Kidney epithelial cell (primary cell): ENCODE measurements at regions not wholly inside any gene's neighbourhood (a gene's known extent, or its start where the extent isn't known, plus 50 kb on each side); places are given as distances from the start of the nearest gene placed in this dataset.
A peak's percentile ranks its signal among the peaks of the same experiment; 100 is the strongest.

Experiments used
- DNase-seq: peaks from one replicate; pipeline ENCODE4 v3.0.0-alpha.2; 2010; ENCODE audit warnings: low read depth
- H3K27me3 ChIP-seq: 2 replicates; pipeline ENCODE4 v1.6.0; 2011; ENCODE audit warnings: low read length; ENCODE audit not compliant: control insufficient read depth, insufficient read depth
- H3K36me3 ChIP-seq: 2 replicates; pipeline ENCODE4 v1.5.1; 2011; ENCODE audit warnings: low read length; ENCODE audit not compliant: control insufficient read depth, insufficient read depth
- H3K4me3 ChIP-seq: 2 replicates; pipeline ENCODE4 v1.5.1; 2011; ENCODE audit warnings: low read depth, mild to moderate bottlenecking, control low read depth, low read length
- TF ChIP-seq, protein P1 (sequence below): IDR thresholded peaks from 2 replicates; pipeline ENCODE4 v1.5.1; 2011; ENCODE audit warnings: mild to moderate bottlenecking, moderate library complexity, low read length, control low read depth, inconsistent platforms; ENCODE audit not compliant: insufficient read depth, poor library complexity, severe bottlenecking

DNA sequence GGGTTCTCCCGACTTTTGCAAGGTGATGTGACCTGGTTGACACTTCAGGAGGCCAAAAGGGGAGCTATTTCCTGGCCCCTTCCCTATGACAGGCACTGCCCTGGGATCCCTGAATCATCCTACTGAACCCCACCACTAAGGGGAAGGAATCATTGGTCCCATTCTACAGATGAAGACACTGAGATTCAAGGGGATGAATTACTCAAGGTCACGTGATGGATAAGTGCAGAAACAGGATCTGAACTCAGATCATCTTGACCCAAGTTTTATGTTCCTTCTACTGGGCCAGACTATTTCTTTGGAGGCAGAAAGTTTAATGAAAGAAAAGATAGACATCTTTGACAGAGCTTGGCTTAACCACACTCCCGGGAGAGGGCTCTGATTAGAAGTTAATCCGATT lies 258.7 kb downstream of the RRAGC start:
- DNase-seq = no peak
- Histone ChIP-seq H3K36me3 (no peaks in the 10 kb centered on the region), H3K4me3 (no peak overlapping the region), H3K27me3 (no peaks in the 10 kb centered on the region)
- TF ChIP-seq, protein P1, sequence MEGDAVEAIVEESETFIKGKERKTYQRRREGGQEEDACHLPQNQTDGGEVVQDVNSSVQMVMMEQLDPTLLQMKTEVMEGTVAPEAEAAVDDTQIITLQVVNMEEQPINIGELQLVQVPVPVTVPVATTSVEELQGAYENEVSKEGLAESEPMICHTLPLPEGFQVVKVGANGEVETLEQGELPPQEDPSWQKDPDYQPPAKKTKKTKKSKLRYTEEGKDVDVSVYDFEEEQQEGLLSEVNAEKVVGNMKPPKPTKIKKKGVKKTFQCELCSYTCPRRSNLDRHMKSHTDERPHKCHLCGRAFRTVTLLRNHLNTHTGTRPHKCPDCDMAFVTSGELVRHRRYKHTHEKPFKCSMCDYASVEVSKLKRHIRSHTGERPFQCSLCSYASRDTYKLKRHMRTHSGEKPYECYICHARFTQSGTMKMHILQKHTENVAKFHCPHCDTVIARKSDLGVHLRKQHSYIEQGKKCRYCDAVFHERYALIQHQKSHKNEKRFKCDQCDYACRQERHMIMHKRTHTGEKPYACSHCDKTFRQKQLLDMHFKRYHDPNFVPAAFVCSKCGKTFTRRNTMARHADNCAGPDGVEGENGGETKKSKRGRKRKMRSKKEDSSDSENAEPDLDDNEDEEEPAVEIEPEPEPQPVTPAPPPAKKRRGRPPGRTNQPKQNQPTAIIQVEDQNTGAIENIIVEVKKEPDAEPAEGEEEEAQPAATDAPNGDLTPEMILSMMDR = no peak

DNA sequence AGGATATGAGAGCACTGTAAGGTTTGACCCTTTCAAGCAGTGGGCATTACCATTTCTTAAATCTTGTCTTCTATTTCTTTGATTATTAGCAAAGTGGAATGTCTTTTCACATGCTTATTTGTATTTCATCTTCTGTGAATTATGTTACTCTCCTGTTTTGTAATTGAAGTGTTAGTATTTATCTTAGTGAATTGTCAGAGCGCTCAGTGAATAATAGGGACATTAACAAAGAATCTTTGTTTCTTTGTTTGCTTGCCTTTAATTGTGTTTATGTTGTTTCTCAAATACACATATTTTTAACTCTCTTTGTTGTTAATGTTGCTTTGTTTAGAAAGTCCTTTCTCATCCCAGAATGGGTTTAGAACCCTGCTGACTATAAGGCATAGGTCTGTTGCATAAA lies 259.3 kb downstream of the RRAGC start:
- H3K36me3 ChIP-seq = no peaks in the 10 kb centered on the region
- no peaks in the 10 kb centered on the region for H3K27me3 ChIP-seq
- TF ChIP-seq, protein P1 = no peak
- no peak overlapping the region for H3K4me3 ChIP-seq
- no peak for DNase-seq

DNA sequence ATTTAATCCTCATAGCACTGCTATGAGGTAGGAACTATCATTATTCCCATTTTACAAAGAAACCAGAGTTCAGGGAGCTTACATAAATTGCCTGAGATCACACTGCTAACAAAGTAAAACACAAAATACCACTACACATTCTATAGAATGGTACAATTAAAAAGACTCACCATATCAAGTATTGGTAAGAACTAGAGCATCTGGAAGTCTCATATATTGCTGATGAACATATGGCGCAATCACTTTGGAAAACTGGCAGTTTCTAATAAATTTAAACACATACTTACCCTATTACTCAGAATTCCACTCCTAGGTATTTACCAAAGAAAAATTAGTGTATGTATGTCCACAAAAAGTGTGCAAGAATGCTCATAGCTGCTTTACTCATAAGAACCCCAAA lies 261.5 kb downstream of the RRAGC start:
- DNase-seq = no peak
- H3K4me3 ChIP-seq = no peak overlapping the region
- TF ChIP-seq, protein P1 = no peak
- H3K36me3 ChIP-seq = no peaks in the 10 kb centered on the region
- no peaks in the 10 kb centered on the region for H3K27me3 ChIP-seq

DNA sequence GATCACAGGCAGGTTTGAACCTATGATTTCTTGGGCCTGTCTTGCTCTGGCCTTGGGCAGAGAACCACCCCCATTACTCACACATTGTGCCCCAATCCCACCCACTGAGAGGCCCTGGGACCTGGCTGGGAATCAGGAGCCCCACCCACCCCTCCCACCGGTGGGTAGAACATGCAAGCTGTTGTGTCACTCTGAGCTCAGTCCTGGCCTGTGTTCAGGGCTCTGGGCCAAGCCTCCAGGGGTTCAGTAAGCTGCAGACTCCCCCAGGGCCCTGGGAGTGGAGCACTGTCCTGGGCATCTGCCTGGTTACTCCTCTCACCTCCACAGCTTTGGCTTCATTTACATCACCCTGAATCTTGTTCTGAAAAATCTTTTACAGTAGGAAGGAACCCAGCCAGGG lies 270.5 kb downstream of the RRAGC start:
- H3K4me3 ChIP-seq = no peak overlapping the region
- TF ChIP-seq, protein P1 = no peak
- DNase-seq = no peak
- H3K27me3 ChIP-seq = no peaks in the 10 kb centered on the region
- H3K36me3 ChIP-seq = no peaks in the 10 kb centered on the region

DNA sequence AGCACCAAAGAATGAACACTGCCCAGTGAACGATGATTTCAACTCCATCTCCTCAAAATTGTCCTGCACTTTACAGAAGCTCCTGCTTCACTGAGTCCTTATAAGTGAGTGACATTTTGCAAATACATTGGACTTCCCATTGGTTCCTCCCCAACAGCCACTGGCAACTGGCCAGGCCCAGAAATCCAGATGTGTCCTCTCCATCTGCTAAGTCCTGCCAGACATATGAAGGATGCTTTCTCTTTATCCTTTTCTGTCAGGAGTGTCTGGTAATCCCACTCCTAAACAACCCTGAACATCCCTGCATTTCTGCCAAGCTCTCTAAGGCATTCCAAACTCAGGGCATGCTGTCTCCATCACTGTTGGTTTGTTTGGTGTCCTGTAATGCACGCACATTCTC lies 271.8 kb downstream of the RRAGC start:
- H3K27me3 ChIP-seq = no peaks in the 10 kb centered on the region
- H3K4me3 ChIP-seq = no peak overlapping the region
- TF ChIP-seq, protein P1 = no peak
- no peak for DNase-seq
- no peaks in the 10 kb centered on the region for H3K36me3 ChIP-seq

DNA sequence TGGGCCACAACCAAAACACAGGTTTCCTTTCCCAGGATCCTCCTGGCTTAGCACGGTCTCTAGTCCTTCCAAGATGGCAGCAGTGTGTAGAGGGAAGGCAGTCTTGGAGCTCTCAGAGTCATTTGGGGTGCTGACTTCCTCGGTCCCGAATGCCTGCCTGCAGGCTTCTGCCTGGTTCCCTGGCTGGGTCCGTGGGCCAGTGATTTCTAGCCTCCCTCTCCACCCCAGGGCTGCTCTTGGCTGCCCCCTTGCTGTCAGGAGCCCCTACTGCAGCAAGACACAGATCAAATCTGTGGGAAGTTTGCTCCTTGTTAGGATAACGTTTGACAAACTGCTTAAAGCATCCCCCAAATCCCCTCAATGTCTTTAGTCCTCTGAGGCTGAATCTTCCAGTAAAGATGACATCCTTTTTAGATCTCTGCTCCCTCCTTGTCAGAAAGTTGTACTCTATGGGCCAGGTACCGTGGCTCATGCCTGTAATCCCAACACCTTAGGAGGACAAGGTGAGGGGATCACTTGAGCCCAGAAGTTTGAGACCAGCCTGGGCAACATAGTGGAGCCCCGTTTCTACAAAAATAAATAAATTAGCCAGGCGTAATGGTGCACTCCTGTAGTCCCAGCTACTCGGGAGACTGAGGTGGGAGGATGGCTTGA lies 272.5 kb downstream of the RRAGC start:
- TF ChIP-seq, protein P1 = peak; percentile 83
- no peak for DNase-seq
- Histone ChIP-seq H3K36me3 (no peaks in the 10 kb centered on the region), H3K27me3 (no peaks in the 10 kb centered on the region), H3K4me3 (no peak overlapping the region)
